HuH-7.5 (cell line): ENCODE measurements at regions not wholly inside any gene's neighbourhood (a gene's known extent, or its start where the extent isn't known, plus 50 kb on each side); places are given as distances from the start of the nearest gene placed in this dataset.

ENCODE experiments used
- DNase-seq: peaks from one replicate; pipeline ENCODE4 v3.0.0; 2011; ENCODE audit warnings: low spot score

- no peak for DNase-seq
Observed at GRCh38 chr9:95756986-95757385, 118.5 kb upstream of the ERCC6L2 start.

GRCh38 chr9:95756101-95756500 lies 119.4 kb upstream of the ERCC6L2 start:
- no peak for DNase-seq

- DNase-seq, result no peak
Observed at GRCh38 chr9:95755421-95755730, 120.1 kb upstream of the ERCC6L2 start.

- DNase-seq, result no peak
Observed at GRCh38 chr9:95754533-95755420, 120.7 kb upstream of the ERCC6L2 start.

GRCh38 chr9:95753762-95754465 lies 121.6 kb upstream of the ERCC6L2 start:
- DNase-seq, result no peak

- no peak for DNase-seq
Observed at GRCh38 chr9:95752129-95752731, 123.3 kb upstream of the ERCC6L2 start.

- no peak for DNase-seq
Observed at GRCh38 chr9:95751520-95751790, 124.0 kb upstream of the ERCC6L2 start.

GRCh38 chr9:95750725-95751519 lies 124.6 kb upstream of the ERCC6L2 start:
- DNase-seq, result no peak

- no peak for DNase-seq
Observed at GRCh38 chr9:95749493-95749892, 126.0 kb upstream of the ERCC6L2 start.

- DNase-seq, result no peak
Observed at GRCh38 chr9:95746408-95747180, 128.9 kb upstream of the ERCC6L2 start.

- no peak for DNase-seq
Observed at GRCh38 chr9:95742821-95743220, 132.7 kb upstream of the ERCC6L2 start.

- no peak for DNase-seq
Observed at GRCh38 chr9:95741631-95742030, 133.9 kb upstream of the ERCC6L2 start.

- DNase-seq, result no peak
Observed at GRCh38 chr9:95740217-95741004, 135.1 kb upstream of the ERCC6L2 start.

GRCh38 chr9:95738438-95738837 lies 137.1 kb upstream of the ERCC6L2 start:
- DNase-seq, result no peak

- no peak for DNase-seq
Observed at GRCh38 chr9:95736891-95737522, 138.5 kb upstream of the ERCC6L2 start.

- peak; percentile 36 for DNase-seq
Observed at GRCh38 chr9:95736370-95736769, 139.1 kb upstream of the ERCC6L2 start.

GRCh38 chr9:95735701-95736100 lies 139.8 kb upstream of the ERCC6L2 start:
- no peak for DNase-seq

GRCh38 chr9:95733741-95734666 lies 141.5 kb upstream of the ERCC6L2 start:
- no peak for DNase-seq
